ENCODE measurements at regions not wholly inside any gene's neighbourhood (a gene's known extent, or its start where the extent isn't known, plus 50 kb on each side); places are given as distances from the start of the nearest gene placed in this dataset.

DNA sequence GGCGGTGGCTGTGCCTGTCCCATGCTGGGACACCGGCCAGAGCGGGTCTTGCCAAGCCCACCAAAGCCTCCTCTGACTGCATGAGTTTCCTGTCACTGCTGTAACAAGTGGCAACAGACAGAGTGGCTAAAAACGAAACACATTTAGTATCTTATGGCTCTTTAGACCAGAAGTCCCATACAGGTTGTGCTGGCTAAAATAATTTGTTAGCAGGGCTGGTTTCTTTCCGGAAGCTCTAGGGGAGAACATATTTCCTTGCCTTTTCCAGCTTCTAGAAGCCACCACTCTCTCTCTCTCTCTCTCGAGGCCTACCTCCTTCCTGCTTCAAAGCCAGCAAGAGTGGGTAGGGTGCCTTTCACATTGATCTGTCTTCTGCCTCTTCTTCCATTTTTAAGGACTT, 171.6 kb upstream of the PLPP4 start:
- H3K4me3 Mint-ChIP-seq: no peak overlapping the region
- H3K4me1 Mint-ChIP-seq: peaks cover 5% of the 10 kb centered on the region
- TF ChIP-seq, protein P1, sequence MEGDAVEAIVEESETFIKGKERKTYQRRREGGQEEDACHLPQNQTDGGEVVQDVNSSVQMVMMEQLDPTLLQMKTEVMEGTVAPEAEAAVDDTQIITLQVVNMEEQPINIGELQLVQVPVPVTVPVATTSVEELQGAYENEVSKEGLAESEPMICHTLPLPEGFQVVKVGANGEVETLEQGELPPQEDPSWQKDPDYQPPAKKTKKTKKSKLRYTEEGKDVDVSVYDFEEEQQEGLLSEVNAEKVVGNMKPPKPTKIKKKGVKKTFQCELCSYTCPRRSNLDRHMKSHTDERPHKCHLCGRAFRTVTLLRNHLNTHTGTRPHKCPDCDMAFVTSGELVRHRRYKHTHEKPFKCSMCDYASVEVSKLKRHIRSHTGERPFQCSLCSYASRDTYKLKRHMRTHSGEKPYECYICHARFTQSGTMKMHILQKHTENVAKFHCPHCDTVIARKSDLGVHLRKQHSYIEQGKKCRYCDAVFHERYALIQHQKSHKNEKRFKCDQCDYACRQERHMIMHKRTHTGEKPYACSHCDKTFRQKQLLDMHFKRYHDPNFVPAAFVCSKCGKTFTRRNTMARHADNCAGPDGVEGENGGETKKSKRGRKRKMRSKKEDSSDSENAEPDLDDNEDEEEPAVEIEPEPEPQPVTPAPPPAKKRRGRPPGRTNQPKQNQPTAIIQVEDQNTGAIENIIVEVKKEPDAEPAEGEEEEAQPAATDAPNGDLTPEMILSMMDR (IDR thresholded peaks at IDR 0.05; ENCODE audit: unreplicated experiment in 3 of 3): no peak
- no peak overlapping the region for H3K27ac Mint-ChIP-seq
- H3K36me3 Mint-ChIP-seq (ENCODE audit: low read depth): no peaks in the 10 kb centered on the region
- peaks cover 5% of the 10 kb centered on the region for H3K27me3 Mint-ChIP-seq (ENCODE audit: low read depth)
- H3K9me3 Mint-ChIP-seq: no peaks in the 10 kb centered on the region

DNA sequence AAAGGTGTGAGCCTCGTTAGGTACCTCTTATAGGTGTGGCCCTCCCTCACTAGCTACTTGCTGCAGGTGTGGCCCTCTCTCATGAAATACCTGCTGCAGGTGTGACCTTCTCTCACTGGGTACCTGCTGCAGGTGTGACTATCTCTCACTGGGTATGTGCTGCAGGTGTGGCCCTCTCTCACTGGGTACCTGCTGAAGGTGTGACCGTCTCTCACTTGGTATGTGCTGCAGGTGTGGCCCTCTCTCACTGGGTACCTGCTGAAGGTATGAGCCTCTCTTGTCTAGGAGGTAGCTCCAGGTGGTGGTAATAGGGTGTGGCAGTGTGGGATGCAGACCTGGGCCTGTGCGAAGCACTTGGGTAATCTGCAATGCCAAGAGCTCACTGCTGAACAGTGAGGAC, 170.7 kb upstream of the PLPP4 start:
- Mint-ChIP-seq H3K9me3 (no peaks in the 10 kb centered on the region), H3K4me1 (peaks cover 5% of the 10 kb centered on the region), H3K36me3 (ENCODE audit: low read depth) (no peaks in the 10 kb centered on the region), H3K4me3 (no peak overlapping the region), H3K27ac (no peak overlapping the region), H3K27me3 (ENCODE audit: low read depth) (peaks cover 5% of the 10 kb centered on the region)
- TF ChIP-seq, protein P1 (IDR thresholded peaks at IDR 0.05; ENCODE audit: unreplicated experiment in 3 of 3): no peak

DNA sequence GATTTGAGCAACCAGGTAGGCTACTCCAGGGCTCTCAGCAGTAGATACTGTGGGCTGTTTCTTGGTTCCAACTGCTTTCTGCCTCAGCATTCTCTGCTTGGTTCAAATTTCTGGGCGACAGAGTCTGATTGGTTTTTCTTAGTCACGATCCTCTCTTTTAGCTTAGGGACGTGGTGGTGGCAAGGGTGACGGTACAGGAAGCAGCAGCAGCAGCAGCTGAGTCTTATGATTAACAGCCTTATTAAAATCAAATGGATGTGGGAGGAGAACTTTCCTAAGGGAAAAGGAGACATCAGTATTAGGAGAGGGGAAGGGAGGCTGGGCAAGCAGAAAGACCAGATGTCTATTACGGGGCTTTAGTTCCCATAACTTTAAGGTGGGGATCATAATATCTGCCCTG, 156.5 kb upstream of the PLPP4 start:
- H3K27ac Mint-ChIP-seq: no peak overlapping the region
- peaks cover 6% of the 10 kb centered on the region for H3K9me3 Mint-ChIP-seq
- no peaks in the 10 kb centered on the region for H3K4me1 Mint-ChIP-seq
- no peak overlapping the region for H3K4me3 Mint-ChIP-seq
- no peaks in the 10 kb centered on the region for H3K36me3 Mint-ChIP-seq (ENCODE audit: low read depth)
- peaks cover 34% of the 10 kb centered on the region for H3K27me3 Mint-ChIP-seq (ENCODE audit: low read depth)
- TF ChIP-seq, protein P1 (IDR thresholded peaks at IDR 0.05; ENCODE audit: unreplicated experiment in 3 of 3): no peak

DNA sequence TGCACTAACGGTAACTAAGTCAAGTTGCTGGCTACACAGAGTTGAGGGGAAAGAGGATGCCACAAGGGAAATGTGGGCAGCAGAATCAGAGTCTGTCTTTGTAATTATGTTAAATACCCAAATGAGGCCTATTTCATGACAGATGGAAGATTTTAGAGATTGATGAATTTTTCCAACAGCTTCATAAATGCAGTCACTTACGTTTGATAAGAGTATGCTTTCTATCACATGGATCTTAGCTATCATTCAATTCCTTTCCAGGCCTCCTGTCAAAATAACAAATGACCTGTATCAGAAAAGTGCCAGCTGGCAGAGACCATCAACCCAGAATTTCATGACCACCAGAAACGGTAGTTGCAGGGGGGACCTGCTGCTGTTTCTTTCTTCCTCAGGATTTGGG, 148.4 kb upstream of the PLPP4 start:
- no peaks in the 10 kb centered on the region for H3K36me3 Mint-ChIP-seq (ENCODE audit: low read depth)
- H3K4me1 Mint-ChIP-seq: no peaks in the 10 kb centered on the region
- peaks cover 6% of the 10 kb centered on the region for H3K27me3 Mint-ChIP-seq (ENCODE audit: low read depth)
- TF ChIP-seq, protein P1 (IDR thresholded peaks at IDR 0.05; ENCODE audit: unreplicated experiment in 3 of 3): no peak
- H3K9me3 Mint-ChIP-seq: peaks cover 7% of the 10 kb centered on the region
- no peak overlapping the region for H3K27ac Mint-ChIP-seq
- no peak overlapping the region for H3K4me3 Mint-ChIP-seq

DNA sequence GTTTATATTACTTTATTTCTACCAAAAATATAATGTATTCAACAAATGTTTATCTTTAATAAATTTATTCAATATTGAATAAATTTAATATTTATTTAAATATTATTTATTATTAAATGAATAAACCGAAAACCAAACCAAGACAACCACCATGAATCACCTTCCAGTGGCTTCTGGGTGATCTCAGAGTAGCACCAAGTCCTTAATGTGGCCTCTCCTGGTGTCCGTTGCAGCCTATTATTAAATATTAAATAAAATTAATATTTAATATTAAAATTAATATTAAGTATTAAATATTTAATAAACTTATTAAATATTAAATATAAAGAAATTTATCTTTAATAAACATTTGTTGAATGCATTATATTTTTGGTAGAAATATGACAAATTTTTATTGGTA, 143.3 kb upstream of the PLPP4 start:
- Mint-ChIP-seq H3K27ac (no peak overlapping the region), H3K27me3 (ENCODE audit: low read depth) (peaks cover 19% of the 10 kb centered on the region), H3K36me3 (ENCODE audit: low read depth) (no peaks in the 10 kb centered on the region), H3K4me1 (no peaks in the 10 kb centered on the region), H3K4me3 (no peak overlapping the region), H3K9me3 (no peaks in the 10 kb centered on the region)
- TF ChIP-seq, protein P1 (IDR thresholded peaks at IDR 0.05; ENCODE audit: unreplicated experiment in 3 of 3): no peak

DNA sequence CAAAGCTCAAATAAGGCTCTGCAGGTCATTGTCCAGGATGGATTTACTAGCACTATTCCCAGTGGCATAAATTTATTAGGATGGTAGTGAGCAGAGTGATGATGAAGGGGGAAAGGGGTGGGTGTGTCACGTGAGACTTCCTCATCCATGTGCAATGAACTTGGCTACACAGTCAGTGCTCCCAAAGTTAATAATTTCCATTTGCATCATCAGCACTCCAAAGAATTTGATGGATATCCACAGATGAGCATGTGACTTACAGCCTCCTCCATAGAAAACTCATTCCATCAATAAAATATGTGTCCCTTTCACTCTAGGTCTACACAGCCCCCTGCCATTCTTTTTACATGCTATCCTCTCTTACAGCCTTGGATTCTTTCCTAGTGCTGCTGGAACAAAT, 142.6 kb upstream of the PLPP4 start:
- Mint-ChIP-seq H3K27ac (no peak overlapping the region), H3K9me3 (no peaks in the 10 kb centered on the region), H3K36me3 (ENCODE audit: low read depth) (no peaks in the 10 kb centered on the region), H3K4me3 (no peak overlapping the region), H3K4me1 (no peaks in the 10 kb centered on the region), H3K27me3 (ENCODE audit: low read depth) (peaks cover 15% of the 10 kb centered on the region)
- TF ChIP-seq, protein P1 (IDR thresholded peaks at IDR 0.05; ENCODE audit: unreplicated experiment in 3 of 3): no peak
